ENCODE measurements at regions not wholly inside any gene's neighbourhood (a gene's known extent, or its start where the extent isn't known, plus 50 kb on each side); places are given as distances from the start of the nearest gene placed in this dataset.

DNA sequence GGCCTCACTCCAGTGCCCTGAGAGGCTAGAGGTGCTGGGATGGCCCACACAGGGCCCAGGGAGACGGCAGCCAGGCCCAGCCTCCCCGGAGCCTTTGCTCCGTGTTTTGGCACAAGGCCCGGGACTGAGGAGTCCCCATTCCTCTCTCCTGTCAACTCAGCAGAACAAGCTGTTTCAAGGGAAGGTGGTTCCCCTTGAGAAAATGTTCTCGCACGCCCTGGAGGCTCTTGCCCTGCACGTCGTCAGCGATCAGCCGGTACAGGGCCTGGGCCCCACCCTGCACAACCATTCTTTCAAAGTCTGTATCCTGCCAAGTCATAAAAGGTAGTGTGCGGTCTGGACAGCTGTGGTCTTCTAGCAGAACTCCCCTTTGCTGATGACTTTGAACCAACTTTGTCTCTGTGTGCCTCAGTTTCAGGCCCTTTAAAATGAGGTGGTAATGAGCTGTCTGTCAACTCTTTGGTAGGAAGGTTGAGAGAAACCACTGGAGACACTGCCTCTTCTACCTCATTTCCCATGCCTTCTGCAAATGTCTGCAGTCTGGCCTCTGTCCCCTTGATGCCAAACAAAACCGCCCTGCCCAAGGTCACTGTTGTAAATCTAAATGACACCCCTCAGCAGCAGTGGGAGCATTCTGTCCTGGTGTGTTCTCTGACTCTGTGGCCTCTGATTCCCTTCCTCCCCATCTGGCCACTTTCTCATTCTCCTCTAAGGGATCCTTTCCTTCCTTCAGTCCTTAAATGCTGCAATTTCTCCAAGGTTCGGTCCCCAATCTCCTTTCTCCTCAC lies 138.6 kb upstream of the JUN start:
- no peaks in the 10 kb centered on the region for H3K36me3 ChIP-seq (ENCODE audit: control insufficient read depth, insufficient read depth, low read length)
- TF ChIP-seq TCF7L2 (IDR thresholded peaks at IDR 0.05; ENCODE audit: low read depth, low read length) (no peak), POLR2AphosphoS5 (IDR thresholded peaks at IDR 0.05; ENCODE audit: low read depth, low read length) (no peak), SIN3A (IDR thresholded peaks at IDR 0.05; ENCODE audit: borderline replicate concordance, insufficient read depth, low read depth, low read length) (no peak)
- TF ChIP-seq, protein P1, sequence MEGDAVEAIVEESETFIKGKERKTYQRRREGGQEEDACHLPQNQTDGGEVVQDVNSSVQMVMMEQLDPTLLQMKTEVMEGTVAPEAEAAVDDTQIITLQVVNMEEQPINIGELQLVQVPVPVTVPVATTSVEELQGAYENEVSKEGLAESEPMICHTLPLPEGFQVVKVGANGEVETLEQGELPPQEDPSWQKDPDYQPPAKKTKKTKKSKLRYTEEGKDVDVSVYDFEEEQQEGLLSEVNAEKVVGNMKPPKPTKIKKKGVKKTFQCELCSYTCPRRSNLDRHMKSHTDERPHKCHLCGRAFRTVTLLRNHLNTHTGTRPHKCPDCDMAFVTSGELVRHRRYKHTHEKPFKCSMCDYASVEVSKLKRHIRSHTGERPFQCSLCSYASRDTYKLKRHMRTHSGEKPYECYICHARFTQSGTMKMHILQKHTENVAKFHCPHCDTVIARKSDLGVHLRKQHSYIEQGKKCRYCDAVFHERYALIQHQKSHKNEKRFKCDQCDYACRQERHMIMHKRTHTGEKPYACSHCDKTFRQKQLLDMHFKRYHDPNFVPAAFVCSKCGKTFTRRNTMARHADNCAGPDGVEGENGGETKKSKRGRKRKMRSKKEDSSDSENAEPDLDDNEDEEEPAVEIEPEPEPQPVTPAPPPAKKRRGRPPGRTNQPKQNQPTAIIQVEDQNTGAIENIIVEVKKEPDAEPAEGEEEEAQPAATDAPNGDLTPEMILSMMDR (IDR thresholded peaks at IDR 0.05): no peak
- TF ChIP-seq, protein P2, sequence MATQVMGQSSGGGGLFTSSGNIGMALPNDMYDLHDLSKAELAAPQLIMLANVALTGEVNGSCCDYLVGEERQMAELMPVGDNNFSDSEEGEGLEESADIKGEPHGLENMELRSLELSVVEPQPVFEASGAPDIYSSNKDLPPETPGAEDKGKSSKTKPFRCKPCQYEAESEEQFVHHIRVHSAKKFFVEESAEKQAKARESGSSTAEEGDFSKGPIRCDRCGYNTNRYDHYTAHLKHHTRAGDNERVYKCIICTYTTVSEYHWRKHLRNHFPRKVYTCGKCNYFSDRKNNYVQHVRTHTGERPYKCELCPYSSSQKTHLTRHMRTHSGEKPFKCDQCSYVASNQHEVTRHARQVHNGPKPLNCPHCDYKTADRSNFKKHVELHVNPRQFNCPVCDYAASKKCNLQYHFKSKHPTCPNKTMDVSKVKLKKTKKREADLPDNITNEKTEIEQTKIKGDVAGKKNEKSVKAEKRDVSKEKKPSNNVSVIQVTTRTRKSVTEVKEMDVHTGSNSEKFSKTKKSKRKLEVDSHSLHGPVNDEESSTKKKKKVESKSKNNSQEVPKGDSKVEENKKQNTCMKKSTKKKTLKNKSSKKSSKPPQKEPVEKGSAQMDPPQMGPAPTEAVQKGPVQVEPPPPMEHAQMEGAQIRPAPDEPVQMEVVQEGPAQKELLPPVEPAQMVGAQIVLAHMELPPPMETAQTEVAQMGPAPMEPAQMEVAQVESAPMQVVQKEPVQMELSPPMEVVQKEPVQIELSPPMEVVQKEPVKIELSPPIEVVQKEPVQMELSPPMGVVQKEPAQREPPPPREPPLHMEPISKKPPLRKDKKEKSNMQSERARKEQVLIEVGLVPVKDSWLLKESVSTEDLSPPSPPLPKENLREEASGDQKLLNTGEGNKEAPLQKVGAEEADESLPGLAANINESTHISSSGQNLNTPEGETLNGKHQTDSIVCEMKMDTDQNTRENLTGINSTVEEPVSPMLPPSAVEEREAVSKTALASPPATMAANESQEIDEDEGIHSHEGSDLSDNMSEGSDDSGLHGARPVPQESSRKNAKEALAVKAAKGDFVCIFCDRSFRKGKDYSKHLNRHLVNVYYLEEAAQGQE (IDR thresholded peaks at IDR 0.05; ENCODE audit: insufficient read depth in 1 of 2, low read depth in 2 of 2, low read length in 1 of 2): no peak
- no peaks in the 10 kb centered on the region for H3K4me1 ChIP-seq (ENCODE audit: control insufficient read depth, insufficient read depth, low read length)
- no peaks in the 10 kb centered on the region for H3K9me3 ChIP-seq (ENCODE audit: control insufficient read depth, insufficient read depth, low read depth, low read length)
- ATAC-seq: no peak
- H3K27ac ChIP-seq (ENCODE audit: low read length): no peak overlapping the region
- no TSS peak for BruUV-seq (replicated peaks)
- no peak for DNase-seq (ENCODE audit: low read depth, low spot score)
- in situ Hi-C loops (cut with HindIII; ENCODE audit: low pct_unique_long_range_greater_than_20kb, low sequenced_read_pairs): no loop called here
- POLR2A ChIA-PET: no interaction called here
- intact Hi-C loops (cut with micrococcal nuclease; ENCODE audit: unreplicated experiment): no loop called here
- H3K27me3 ChIP-seq (ENCODE audit: control insufficient read depth, insufficient read depth, low read length): no peaks in the 10 kb centered on the region
- no peak overlapping the region for H3K4me3 ChIP-seq (ENCODE audit: low read depth in 2 of 2, low read length in 2 of 2)
- CTCF ChIA-PET: no interaction called here

DNA sequence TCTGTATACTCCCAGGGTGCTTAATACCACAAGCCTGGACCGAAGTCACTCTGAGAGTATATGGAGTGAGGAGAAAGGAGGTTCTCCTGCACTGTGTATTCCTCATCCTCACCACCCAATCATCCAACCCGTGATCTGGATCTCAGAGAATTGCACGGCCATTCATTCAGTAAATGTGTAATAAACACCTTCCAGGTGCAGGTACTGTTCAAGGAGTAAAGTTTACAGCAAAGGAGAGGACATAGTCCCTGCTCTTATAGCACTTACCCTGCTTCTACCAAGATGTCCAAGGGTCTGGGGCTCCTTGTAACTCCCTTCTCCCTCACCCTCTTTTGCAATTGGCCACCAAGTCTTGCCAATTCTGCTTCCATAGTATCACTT lies 139.2 kb upstream of the JUN start:
- intact Hi-C loops (cut with micrococcal nuclease; ENCODE audit: unreplicated experiment): no loop called here
- in situ Hi-C loops (cut with HindIII; ENCODE audit: low pct_unique_long_range_greater_than_20kb, low sequenced_read_pairs): no loop called here
- no peak overlapping the region for H3K27ac ChIP-seq (ENCODE audit: low read length)

More for the DNA sequence above, 139.2 kb upstream of the JUN start:
- no peak for ATAC-seq
- Histone ChIP-seq H3K36me3 (ENCODE audit: control insufficient read depth, insufficient read depth, low read length) (no peaks in the 10 kb centered on the region), H3K4me1 (ENCODE audit: control insufficient read depth, insufficient read depth, low read length) (no peaks in the 10 kb centered on the region), H3K4me3 (ENCODE audit: low read depth in 2 of 2, low read length in 2 of 2) (no peak overlapping the region), H3K9me3 (ENCODE audit: control insufficient read depth, insufficient read depth, low read depth, low read length) (no peaks in the 10 kb centered on the region), H3K27me3 (ENCODE audit: control insufficient read depth, insufficient read depth, low read length) (no peaks in the 10 kb centered on the region)
- ChIA-PET CTCF (no interaction called here), POLR2A (no interaction called here)
- no peak for DNase-seq (ENCODE audit: low read depth, low spot score)
- BruUV-seq (replicated peaks): no TSS peak
- TF ChIP-seq, protein P1 (IDR thresholded peaks at IDR 0.05): no peak
- TF ChIP-seq, protein P2 (IDR thresholded peaks at IDR 0.05; ENCODE audit: insufficient read depth in 1 of 2, low read depth in 2 of 2, low read length in 1 of 2): no peak
- no peak for TF ChIP-seq POLR2AphosphoS5 (IDR thresholded peaks at IDR 0.05; ENCODE audit: low read depth, low read length)
- TF ChIP-seq TCF7L2 (IDR thresholded peaks at IDR 0.05; ENCODE audit: low read depth, low read length): no peak
- TF ChIP-seq SIN3A (IDR thresholded peaks at IDR 0.05; ENCODE audit: borderline replicate concordance, insufficient read depth, low read depth, low read length): no peak
